Stimulated activated CD8-positive, alpha-beta memory T cell treated with anti-CD3 and anti-CD28 coated beads, Interleukin-12 subunit alpha, Interleukin-12 subunit beta, amount 100 ng/mL, for 24 hours (primary cell): ENCODE measurements at regions not wholly inside any gene's neighbourhood (a gene's known extent, or its start where the extent isn't known, plus 50 kb on each side); places are given as distances from the start of the nearest gene placed in this dataset.
"Not testable (repeated sequence)": the region's sequence is repeated elsewhere in the genome, so short reads cannot be mapped to it uniquely, and the experiment has no call there.

ENCODE experiments used
- DNase-seq: peaks from one replicate; pipeline ENCODE4 v3.0.0-alpha.2; 2020; ENCODE audit errors: extremely low read depth

DNA sequence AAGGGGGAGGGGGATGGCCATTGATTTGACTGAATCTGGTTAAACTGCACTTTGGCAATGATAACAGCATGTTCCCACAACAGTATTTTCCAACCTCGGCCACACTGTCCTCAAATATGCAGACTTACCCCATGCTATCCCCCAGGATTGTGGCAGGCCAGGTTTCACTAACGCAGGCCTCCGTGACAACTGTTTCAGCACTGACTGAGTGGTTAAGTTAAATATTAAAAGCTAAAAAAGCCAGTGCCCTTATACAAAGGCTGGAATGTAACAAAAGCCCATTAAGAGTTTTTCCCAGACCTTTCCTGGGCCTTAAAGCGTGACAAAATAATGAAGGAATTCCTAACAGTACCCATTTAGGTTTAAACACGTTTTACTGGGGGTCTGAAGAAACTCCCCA lies 202.9 kb downstream of the USP25 start:
- DNase-seq = no peak

DNA sequence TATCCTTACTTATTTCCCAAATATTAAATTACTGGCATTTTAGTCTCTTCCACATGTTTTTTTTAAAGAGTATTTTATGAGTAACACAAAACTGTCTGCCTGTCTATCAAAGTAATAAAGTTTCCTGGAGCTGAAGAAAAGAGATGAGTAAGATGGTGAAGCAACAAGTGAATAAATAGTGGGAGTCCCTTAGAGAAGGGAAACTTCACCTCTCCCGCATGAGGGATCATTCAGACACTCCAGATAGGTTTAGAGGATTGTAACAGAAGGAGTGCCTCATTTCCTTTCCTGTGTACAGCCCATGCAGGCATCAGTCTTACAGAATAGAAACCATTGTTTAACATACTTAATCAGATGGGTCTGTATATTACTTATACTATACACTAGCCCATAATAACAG lies 205.7 kb downstream of the USP25 start:
- no peak for DNase-seq

DNA sequence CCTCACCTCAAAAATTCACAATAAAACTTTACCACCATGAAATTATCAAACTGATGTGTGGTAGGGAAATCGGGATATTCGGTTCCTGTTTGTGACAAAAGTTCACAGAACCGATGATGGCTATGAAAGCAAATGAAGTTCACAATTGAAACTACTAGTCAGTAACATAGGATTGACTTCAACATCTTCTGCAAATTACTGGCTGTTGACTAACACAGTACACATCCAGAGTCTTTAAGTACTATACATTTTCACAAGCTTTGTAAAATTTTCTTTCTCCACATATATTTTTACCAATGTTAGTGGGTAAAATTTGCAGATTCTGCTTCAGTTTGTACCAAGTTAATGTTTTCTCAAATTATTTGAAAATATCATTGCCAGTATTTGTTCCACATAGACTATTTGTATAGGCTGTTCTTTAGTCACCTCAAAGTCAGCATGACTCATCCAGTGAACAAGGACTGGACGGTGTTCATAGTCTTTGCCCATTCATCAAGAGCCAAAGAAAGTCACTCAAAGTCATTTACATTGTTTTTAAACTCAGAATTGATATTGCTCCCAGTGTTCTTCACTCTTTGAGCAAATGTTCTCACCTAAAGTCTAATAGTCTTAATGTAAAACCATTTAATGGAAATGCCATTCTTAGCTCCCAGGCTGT lies 213.4 kb downstream of the USP25 start:
- DNase-seq = no peak

DNA sequence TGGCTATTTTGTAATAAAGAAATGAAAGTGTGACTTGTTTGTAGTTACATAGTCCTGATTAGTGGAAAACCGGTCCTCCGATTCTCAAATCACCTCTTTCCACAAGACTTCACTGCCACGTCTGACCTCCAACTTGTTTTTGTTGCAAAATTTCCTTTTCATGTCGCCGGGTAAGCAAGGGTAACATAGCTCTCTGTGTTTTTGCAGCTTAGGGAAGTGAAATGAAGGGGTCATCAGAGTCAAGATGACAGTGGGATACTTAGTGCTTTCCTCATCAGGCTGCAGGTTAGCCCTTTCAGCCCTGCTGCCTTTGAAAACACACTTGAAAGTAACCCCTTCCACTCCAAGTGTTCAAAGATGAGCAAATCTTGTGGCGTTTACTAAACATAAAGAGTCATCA lies 217.9 kb downstream of the USP25 start:
- DNase-seq = no peak

DNA sequence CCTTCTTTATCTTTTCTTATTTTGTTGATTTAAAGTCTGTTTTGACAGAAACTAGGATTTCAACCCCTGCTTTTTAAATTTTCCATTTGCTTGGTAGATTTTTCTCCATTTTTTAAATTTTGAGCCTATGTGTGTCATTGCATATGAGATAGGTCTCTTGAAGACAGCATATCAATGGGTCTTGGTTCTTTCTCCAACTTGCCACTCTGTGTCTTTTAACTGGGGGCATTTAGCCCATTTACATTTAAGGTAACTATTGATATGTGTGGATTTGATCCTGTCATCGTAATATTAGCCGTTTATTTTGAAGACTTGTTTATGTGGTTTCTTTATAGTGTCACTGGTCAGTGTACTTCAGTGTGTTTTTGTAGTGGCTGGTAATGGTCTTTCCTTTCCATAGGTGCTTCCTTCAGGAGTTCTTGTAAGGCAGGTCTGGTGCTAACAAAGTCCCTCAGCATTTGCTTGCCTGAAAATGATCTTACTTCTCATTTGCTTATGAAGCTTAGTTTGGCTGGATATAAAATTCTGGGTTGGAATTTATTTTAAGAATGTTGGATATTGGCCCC lies 223.9 kb downstream of the USP25 start:
- no peak for DNase-seq

DNA sequence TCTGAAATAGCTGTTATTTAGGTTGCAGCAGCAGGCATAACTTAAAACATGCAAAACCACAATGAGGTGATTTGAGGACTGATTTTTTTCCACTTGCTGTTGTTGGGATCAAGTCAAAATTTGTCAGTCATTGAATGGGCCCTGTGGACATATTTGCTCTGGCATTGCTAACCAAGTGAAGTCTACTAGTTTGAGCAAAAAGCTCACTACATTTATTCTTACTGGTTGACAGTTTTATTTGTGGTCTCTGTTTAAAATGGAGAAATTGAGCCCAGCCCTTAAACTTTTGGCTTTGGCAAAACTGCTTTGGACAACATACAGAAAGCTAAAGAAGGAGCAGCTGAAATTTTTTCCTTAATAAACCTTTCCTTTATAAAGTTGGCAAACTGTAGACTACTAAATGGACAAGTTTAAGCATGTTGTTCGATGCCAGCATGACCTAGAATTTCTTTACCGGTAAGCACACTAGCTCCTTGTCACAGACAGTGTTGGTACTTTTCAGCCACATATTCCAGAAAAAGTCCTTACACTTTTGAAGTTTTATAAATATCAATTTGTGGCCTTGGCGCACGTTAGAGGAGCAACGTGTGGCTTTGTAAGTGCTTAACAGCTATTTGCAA lies 234.6 kb downstream of the USP25 start:
- DNase-seq = no peak

DNA sequence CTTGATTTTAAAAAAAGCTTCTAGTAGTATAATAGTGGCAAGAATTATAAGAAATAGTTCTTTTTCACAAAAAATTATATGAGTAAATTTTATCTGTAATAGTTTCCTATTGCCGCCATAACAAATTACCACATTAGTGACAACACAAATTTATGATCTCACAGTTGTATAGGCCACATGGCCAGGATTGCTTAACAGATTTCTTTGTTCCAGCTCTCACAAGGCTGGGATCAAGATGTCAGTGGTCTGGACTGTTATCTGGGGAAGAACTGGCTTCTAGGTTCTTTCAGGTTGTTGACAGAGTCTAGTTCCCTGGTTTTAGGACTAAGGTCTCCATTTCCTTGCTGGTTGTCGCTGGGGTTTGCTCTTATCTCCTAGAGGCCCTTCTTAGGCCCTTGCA lies 236.4 kb downstream of the USP25 start:
- DNase-seq = no peak

DNA sequence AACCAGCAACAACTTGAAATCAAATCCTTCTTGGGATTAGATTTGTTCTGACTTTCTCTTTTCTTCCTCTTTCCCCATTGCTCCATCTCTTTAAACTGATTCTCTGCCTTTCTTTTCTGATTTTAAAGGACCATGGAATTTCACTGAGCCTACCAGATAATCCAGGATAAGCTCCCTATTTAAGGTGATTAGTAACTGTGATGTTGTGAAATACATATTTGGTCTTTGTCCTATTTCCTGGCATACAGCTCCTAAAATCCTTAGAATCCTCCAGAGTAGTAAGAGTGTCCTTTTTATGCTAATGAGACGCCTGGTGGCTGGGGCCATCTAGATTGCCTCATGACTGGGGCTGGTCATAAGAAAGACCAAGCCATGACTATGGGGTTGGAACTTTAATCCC lies 236.9 kb downstream of the USP25 start:
- DNase-seq = no peak

DNA sequence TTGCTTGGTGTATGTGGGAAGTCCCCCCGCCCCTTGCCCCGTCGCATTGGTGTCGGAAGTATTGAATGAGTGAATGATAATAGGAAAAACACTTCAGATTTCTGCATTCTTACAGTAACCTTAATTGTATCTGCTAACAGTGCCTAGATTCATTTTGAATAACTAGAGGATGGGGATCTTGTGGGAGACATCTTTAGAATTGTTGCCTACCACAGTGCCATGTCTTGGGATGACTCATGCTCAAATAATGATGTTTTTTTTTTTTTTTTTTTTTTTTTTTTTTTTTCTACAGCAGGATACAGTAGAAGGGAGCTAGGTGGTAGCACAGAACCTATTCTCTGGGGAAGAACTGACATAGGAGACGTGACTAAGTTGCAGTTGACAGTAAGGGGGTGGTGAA lies 237.9 kb downstream of the USP25 start:
- DNase-seq = no peak

DNA sequence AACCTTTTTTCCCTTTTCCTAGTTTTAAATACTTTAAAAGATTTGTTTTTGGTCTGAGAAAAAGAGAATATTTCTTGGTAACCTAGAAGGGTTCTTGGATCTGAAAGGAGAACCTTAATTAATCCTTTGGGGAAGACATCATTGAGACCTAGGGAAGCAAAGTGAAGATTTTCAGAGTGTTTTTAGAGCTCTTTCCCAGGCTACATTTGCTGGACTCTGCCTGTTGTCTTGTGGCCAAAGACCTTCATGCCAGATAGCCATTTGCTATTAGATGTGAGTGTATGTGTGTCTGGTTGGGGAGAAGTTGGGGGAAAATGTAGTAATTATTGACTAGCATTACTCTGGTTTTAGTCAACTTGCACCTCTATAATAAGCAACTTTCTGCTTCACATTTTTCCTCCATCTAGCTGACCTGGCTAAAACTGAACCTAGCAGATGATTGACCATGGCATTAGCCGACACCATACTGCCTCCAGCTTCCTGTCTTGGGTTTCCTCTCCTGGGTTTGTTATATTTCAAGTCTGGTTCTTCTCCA lies 239.1 kb downstream of the USP25 start:
- no peak for DNase-seq

DNA sequence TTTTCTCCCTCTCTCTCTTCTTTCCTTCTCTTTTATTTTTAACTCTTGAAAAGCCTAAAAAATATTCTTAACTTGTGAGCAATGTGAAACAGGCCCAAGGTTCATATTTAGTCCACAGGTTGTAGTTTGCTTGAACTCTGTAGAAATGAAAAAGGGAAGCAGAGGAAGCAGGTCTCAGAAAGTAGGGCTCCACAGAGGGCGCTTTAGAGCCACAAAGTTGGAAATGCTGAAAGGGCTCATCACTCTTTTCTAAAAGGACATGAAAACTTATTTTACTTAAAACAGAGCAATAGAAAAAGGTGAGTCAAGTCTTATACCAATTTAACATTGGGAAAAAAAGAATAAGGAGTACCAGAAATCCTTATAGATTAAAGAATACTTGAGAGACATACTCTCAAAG lies 247.0 kb downstream of the USP25 start:
- no peak for DNase-seq

DNA sequence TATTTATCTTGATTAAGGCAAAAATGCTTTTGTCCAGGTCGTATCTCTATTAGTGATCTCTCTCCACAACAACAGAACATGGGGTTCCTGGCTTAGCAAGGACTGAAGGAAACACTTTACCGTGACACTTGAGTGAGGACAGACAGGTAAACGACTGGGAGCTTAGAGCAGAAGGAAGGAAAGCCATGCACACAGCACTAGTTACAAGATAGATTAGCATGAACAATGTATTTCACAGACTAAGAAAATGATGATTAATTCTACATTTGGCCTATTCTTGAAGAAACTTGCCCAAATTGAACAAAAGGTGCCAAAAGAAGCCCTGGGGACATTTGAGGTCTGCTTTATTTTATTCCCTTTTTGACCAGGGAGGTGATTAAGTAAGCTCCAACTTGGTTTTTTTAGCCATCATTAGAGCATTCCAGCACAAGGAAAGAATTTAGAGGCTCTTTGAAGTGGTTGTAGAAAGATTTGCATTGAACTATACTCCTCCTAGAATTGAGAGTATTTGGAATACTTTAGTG lies 248.5 kb downstream of the USP25 start:
- no peak for DNase-seq

DNA sequence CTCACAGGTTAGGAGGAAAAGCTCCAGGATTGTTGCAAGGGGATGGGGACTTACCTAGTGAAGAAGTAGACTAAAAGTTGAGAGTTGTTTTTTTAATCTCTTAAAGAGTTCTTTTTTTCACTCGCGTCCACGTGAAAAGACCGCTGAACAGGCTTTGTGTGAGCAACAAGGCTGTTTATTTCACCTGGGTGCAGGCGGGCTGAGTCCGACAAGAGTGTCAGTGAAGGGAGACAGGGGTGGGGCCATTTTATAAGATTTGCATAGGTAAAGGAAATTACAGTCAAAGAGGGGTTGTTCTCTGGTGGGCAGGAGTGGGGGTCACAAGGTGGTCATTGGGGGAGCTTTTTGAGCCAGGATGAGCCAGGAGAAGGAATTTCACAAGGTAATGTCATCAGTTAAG lies 249.7 kb downstream of the USP25 start:
- not testable (repeated sequence) for DNase-seq

DNA sequence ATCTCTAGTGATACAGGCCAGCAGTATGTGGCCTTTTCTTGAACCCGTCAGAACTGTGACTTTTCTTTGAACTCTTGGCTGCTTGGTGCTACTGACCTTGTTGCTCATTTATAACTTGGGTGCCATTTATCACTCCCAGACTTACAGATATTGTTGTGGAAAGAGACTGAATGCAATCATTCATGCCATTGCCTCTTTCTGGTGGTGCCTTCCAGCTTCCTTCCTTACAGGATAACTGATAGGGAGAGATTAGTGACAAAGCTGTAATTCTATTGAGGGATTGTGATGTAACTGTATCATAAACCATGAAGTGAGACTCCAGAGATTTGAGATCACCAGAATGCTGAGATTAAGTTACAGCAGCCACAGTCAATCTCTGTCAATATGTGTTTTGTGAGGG lies 256.5 kb downstream of the USP25 start:
- no peak for DNase-seq

DNA sequence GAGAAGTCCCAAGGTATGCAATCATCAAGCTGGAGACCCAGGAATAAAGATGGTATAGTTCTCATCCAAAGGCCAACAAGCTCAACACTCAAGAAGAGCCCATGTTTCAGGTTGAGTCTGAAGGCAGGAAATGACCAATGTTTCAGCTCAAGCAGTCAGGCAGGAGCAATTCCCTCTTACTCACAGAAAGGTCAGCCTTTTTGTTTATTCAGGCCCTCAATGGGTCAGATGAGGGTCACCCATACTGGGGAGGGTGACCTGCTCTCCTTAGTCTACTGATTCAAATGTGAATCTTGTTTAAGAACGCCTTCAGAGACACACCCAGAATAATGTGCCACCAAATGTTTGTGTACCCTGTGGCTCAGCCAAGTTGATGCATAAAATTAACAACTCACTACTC lies 262.4 kb downstream of the USP25 start:
- DNase-seq = no peak

DNA sequence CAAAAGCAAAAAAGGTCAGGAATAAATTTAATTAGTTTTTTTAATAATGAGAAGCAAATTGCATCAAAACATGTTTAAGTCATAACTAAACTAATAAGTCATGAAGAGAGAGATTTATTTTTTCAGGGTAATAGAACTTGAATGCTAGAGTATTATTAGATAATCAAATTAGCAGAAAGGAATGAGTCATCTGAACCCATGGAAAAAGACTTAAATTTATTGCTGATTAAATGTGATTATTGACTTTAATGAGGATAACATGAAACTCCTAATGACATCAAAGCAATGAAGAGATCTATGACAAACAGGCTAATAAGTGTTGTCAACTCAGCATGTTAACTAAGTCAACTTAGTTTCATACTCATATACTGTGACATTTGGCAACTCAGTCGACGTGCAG lies 264.2 kb downstream of the USP25 start:
- no peak for DNase-seq

DNA sequence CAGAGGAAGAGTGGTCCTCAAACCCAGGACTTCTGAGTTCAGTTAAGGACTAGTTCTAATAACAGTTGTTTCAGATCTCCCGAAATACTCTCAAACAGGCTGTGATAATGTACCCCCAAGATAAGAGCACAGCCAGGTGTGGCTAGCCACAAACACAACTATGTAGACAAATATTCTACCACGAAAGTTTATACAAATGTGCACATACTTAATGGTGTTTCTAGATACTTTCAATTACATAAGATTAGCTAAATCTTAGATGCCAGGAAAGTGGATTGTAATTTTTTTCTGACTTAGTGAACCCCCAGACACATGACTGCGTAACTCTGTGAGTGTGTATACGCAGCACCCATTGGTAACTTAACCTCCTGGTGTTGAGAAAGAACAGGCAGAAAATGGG lies 270.0 kb downstream of the USP25 start:
- DNase-seq = no peak

DNA sequence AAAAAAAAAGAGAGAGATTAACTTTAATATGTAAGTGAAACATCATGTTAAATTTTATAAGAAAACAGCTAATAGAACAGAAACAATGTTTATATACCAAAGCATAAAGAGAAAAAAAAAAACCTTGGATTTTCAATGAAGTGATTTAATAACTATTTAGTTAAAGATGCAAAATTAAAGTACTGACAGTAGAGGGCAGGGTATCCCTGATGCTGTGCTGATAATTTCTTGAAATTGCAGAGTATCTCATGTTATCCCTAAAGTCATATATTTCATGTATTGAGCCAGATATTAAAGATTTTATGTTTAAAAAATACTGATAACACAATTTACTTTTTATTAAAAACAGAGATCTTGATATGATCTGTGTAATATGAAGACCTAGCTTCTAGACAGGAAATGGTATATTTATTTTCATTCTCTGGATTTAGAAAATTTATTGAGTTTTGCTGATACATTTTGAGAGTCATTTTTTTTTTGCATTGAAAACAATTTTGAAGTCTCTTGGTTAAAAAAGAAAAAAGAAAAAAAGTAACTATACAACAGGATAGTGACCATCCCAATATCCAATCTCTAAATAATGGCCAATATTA lies 273.2 kb downstream of the USP25 start:
- no peak for DNase-seq

DNA sequence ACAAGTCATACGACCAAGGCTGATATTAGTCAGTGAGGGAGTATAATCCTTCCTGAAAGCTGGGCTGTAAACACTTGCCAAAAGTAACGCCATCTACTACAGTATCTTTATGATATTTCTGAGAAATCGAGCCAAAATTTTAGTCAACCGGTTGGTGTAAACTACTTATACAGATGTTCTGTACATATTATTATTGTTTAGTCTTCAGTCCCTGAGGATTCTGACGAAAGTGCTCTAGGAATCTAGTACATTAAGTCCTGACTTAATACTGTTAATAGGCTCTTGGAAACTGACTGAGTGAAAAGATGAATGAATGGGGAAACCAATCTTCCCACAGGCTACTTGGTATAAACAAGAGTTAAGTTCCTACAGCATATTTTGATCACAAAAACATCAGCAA lies 274.3 kb downstream of the USP25 start:
- DNase-seq = no peak

DNA sequence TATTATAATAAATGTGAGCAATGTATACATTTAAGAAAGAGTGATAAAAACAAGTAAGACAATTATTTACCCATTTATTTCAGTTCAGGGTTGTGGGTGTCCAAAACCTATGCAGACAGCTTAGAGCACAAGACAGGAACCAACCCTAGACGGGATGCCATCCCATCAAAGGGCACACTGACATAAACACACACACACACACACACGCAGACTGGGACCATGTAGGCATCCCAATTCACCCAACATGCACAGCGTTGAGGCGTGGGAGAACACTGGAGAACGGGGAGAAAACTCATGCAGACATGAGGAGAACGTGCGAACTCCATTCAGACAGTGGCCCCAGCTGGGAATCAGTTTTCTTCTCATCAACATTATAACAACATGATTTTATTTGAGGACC lies 274.7 kb downstream of the USP25 start:
- no peak for DNase-seq

DNA sequence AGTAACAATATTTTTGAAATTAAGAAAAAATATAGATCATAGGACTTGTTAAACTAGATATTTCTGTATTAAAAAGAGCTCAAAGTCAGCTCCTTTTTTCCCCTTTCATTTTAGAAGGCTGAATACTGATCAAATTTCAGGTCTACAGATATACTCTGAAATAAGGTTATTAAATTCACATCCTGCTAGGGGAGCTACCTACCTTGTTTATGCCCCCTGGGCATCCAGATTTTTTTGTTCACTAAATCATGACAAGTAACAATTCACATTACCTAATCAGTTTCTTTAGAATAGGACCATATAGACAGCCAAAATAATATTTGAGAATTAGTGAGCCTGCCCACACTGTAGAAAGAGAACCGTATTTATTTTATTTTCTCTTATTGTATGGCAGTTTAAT lies 276.2 kb downstream of the USP25 start:
- no peak for DNase-seq

DNA sequence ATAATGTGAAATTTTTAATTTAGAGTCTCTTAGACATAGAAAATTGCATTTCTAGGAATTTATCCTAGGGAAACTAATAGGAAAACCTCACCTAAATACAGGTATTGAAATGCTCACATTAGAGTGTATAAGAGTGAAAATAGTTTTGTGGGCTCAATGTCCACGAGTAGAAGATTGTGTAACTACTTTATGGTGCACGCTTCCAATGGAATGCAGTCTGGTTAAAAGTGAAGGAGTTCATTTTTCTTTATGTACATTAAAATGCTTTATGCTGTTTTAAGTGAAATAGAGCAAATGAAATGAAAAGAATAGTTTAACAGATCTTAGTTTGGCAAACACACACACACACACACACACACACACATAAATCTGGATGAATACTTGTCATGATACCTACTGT lies 278.2 kb downstream of the USP25 start:
- no peak for DNase-seq

DNA sequence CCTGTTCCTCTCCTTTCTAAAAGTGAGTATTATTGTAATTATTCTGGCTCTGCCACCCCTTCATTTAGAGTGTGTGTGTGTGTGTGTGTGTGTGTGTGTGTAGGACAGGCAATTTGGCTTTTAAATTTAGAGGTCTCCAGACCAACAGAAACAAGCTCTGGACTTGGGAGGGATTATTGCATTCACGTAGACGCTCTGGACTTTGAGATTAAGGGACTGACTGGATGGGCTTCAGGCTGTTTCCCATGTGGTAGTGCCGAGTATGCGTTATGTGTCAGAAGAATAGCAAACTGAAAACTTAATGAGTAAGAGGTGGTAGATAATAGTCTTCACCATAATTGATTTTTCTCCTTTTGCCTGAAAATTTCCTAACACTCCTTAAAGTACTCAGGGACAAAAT lies 281.9 kb downstream of the USP25 start:
- no peak for DNase-seq
